ENCODE measurements at regions not wholly inside any gene's neighbourhood (a gene's known extent, or its start where the extent isn't known, plus 50 kb on each side); places are given as distances from the start of the nearest gene placed in this dataset.
A peak's percentile ranks its signal among the peaks of the same experiment; 100 is the strongest.

- Mint-ChIP-seq H3K27me3 (ENCODE audit: unreplicated experiment) (no peaks in the 10 kb centered on the region), H3K4me1 (ENCODE audit: unreplicated experiment) (peaks cover 74% of the 10 kb centered on the region), H3K27ac (ENCODE audit: unreplicated experiment) (no peak overlapping the region)
Observed at GRCh38 chr6:25177500-25178028, 101.6 kb upstream of the CARMIL1 start.

DNA sequence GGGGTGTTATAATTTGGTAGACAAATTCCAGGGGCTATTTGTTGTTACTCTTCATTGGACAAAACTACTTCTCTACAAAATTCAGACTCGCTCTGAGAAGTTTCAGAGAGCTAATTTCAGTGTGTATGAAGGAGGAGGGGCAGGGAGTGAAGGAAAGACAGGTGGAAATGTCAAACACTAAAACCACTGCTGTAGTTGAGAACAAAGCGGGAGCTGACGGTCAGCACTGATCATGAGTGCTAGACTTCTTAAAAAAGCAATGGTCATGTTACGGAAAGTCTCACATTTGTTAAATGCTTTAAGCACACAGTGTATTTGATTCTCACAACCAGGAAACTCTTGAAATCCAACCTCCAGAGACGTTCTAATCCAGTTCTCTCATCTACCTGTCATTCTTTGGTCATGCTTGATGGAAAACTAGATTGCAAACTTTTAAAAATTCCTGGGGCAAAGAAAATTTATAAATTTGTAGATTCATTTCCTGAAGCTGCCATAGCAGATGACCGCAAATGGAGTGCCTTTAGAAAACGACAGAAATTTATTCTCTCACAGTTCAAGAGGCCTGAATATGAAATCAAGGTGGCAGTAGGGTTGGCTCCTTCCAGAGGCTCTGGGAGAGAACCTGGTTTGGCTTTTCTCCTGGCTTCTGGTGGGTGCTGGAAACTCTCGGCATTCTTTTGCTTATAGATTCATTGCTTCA, 100.7 kb upstream of the CARMIL1 start:
- H3K4me1 Mint-ChIP-seq (ENCODE audit: unreplicated experiment), result peaks cover 68% of the 10 kb centered on the region
- H3K4me3 Mint-ChIP-seq (ENCODE audit: unreplicated experiment), result peak overlapping the region; percentile 10
- no peaks in the 10 kb centered on the region for H3K36me3 Mint-ChIP-seq (ENCODE audit: unreplicated experiment)
- H3K9me3 Mint-ChIP-seq (ENCODE audit: unreplicated experiment), result no peaks in the 10 kb centered on the region
- peak overlapping the region; percentile 90 for H3K27ac Mint-ChIP-seq (ENCODE audit: unreplicated experiment)
- TF ChIP-seq, protein P1, sequence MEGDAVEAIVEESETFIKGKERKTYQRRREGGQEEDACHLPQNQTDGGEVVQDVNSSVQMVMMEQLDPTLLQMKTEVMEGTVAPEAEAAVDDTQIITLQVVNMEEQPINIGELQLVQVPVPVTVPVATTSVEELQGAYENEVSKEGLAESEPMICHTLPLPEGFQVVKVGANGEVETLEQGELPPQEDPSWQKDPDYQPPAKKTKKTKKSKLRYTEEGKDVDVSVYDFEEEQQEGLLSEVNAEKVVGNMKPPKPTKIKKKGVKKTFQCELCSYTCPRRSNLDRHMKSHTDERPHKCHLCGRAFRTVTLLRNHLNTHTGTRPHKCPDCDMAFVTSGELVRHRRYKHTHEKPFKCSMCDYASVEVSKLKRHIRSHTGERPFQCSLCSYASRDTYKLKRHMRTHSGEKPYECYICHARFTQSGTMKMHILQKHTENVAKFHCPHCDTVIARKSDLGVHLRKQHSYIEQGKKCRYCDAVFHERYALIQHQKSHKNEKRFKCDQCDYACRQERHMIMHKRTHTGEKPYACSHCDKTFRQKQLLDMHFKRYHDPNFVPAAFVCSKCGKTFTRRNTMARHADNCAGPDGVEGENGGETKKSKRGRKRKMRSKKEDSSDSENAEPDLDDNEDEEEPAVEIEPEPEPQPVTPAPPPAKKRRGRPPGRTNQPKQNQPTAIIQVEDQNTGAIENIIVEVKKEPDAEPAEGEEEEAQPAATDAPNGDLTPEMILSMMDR (IDR thresholded peaks at IDR 0.05), result no peak
- DNase-seq (ENCODE audit: extremely low spot score, unreplicated experiment), result no peak
- H3K27me3 Mint-ChIP-seq (ENCODE audit: unreplicated experiment), result no peaks in the 10 kb centered on the region

More at GRCh38 chr6:25177500-25178028, 101.6 kb upstream of the CARMIL1 start:
- no peaks in the 10 kb centered on the region for H3K9me3 Mint-ChIP-seq (ENCODE audit: unreplicated experiment)
- H3K36me3 Mint-ChIP-seq (ENCODE audit: unreplicated experiment), result no peaks in the 10 kb centered on the region
- DNase-seq (ENCODE audit: extremely low spot score, unreplicated experiment), result no peak
- TF ChIP-seq, protein P1 (IDR thresholded peaks at IDR 0.05), result no peak
- H3K4me3 Mint-ChIP-seq (ENCODE audit: unreplicated experiment), result no peak overlapping the region

DNA sequence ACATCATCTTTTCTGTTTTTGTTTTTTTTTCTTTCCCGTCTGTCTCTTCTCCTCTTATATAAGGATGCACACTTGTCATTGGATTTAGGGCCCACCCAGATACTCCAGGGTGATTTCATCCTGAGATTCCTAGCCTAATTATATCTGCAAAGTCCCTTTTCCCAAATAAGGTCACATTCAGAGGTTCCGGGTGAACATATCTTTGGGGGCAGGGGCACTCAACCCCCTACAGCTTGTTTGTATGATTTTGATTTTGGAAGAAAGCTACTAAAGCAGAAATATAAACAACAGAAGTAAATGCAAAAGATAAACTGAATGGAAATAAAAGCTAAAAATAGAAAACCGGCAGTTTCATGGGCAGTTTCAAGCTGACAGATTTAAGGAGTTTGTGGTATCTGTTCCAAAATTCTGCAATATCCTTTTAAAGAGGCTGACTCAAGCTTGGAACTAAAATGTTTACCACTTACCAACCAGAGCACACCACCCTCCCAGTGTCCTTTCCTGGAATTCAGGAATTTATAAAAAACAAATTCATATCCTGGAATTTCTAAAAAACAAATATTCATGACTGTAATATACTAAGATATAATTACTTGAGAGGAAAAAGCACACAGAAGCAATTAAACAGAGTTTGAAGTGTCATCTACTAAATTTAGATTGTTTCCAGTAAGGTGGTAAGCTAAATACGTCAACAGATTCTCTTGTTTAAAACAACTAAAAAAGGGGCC, 100.0 kb upstream of the CARMIL1 start:
- peaks cover 60% of the 10 kb centered on the region for H3K4me1 Mint-ChIP-seq (ENCODE audit: unreplicated experiment)
- no peaks in the 10 kb centered on the region for H3K9me3 Mint-ChIP-seq (ENCODE audit: unreplicated experiment)
- H3K36me3 Mint-ChIP-seq (ENCODE audit: unreplicated experiment), result no peaks in the 10 kb centered on the region
- H3K27ac Mint-ChIP-seq (ENCODE audit: unreplicated experiment), result peak overlapping the region; percentile 90
- TF ChIP-seq, protein P1 (IDR thresholded peaks at IDR 0.05), result no peak
- DNase-seq (ENCODE audit: extremely low spot score, unreplicated experiment), result no peak
- no peaks in the 10 kb centered on the region for H3K27me3 Mint-ChIP-seq (ENCODE audit: unreplicated experiment)
- peak overlapping the region; percentile 10 for H3K4me3 Mint-ChIP-seq (ENCODE audit: unreplicated experiment)

- TF ChIP-seq, protein P1 (IDR thresholded peaks at IDR 0.05), result no peak
- H3K9me3 Mint-ChIP-seq (ENCODE audit: unreplicated experiment), result no peaks in the 10 kb centered on the region
- no peak overlapping the region for H3K4me3 Mint-ChIP-seq (ENCODE audit: unreplicated experiment)
- no peak for DNase-seq (ENCODE audit: extremely low spot score, unreplicated experiment)
- H3K36me3 Mint-ChIP-seq (ENCODE audit: unreplicated experiment), result no peaks in the 10 kb centered on the region
- H3K27me3 Mint-ChIP-seq (ENCODE audit: unreplicated experiment), result no peaks in the 10 kb centered on the region
- H3K27ac Mint-ChIP-seq (ENCODE audit: unreplicated experiment), result peak overlapping the region; percentile 90
- H3K4me1 Mint-ChIP-seq (ENCODE audit: unreplicated experiment), result peaks cover 45% of the 10 kb centered on the region
Observed at GRCh38 chr6:25180630-25181349, 98.4 kb upstream of the CARMIL1 start.

Data from osteocyte (in vitro differentiated cells).